Mammary epithelial cell (primary cell): ENCODE measurements at regions not wholly inside any gene's neighbourhood (a gene's known extent, or its start where the extent isn't known, plus 50 kb on each side); places are given as distances from the start of the nearest gene placed in this dataset.

Experiments used
- EZH2 ChIP-seq: IDR thresholded peaks from 2 replicates; pipeline ENCODE4 v1.6.1; 2012; ENCODE audit warnings: low read length, inconsistent platforms, borderline replicate concordance
- TF ChIP-seq, protein P1 (sequence below), 2 donors: IDR thresholded peaks in 1 of 2; conservative IDR thresholded peaks in 1 of 2; 2 replicates each; pipeline ENCODE4 v1.5.1; 2011 to 2012; ENCODE audit warnings: inconsistent platforms in 2 of 2, low read length in 2 of 2, mild to moderate bottlenecking in 2 of 2, control low read depth in 1 of 2, low read depth in 1 of 2; ENCODE audit not compliant: insufficient read depth in 1 of 2; ENCODE audit errors: extremely low read depth in 1 of 2

DNA sequence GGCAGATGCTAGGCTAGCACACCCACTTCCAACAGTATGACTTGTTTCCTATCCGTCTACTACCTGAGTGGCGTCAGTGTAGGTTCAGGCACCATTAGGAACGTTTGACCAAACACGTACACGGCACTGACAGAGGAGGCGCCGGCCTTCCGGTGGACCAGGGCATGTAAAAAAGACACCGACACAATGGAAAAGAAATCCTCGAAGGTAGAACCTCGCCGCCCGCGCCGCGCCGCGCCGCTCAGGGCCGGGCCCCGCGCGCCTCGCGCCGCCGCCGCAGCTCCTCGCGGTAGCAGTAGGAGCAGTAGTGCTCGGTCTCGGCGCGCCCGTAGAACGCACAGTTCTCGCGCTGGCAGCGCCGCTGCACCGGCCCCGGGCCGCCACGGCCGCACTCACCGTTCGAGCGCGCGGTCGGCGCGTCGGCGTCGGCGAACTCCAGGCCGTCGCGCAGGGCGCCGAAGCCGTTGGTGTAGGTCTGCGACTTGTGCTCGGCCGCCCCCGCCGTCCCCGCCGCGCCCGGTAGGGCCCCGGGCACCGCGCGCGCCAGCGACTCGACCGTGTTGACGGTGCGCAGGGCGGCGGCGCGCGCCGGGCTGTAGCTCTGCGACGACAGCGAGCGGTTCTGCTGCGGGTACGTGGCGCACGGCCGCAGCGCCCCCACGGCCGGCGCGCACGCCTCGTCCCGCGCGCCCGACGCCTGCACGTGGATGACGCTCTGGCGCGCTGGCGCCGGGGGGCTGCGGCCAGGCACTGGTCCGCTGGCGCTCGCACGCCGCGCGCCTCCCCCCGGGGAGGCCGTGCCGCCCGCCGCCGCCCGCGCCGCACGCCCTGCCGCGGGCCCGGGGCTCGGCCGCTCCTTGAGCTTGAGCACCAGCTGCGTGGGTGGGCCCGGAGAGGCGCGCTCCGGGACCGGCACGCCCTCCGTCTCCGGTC is 156.7 kb downstream of the KLF13 start:
- TF ChIP-seq, protein P1, sequence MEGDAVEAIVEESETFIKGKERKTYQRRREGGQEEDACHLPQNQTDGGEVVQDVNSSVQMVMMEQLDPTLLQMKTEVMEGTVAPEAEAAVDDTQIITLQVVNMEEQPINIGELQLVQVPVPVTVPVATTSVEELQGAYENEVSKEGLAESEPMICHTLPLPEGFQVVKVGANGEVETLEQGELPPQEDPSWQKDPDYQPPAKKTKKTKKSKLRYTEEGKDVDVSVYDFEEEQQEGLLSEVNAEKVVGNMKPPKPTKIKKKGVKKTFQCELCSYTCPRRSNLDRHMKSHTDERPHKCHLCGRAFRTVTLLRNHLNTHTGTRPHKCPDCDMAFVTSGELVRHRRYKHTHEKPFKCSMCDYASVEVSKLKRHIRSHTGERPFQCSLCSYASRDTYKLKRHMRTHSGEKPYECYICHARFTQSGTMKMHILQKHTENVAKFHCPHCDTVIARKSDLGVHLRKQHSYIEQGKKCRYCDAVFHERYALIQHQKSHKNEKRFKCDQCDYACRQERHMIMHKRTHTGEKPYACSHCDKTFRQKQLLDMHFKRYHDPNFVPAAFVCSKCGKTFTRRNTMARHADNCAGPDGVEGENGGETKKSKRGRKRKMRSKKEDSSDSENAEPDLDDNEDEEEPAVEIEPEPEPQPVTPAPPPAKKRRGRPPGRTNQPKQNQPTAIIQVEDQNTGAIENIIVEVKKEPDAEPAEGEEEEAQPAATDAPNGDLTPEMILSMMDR (conservative IDR thresholded peaks at IDR 0.05 in 1 of 2, IDR thresholded peaks at IDR 0.05 in 1 of 2; ENCODE audit: extremely low read depth in 1 of 2, insufficient read depth in 1 of 2, low read depth in 1 of 2, low read length in 2 of 2) = no peak
- TF ChIP-seq EZH2 = no peak
